GM12878 (cell line): ENCODE measurements at regions not wholly inside any gene's neighbourhood (a gene's known extent, or its start where the extent isn't known, plus 50 kb on each side); places are given as distances from the start of the nearest gene placed in this dataset.

Experiments used
- EED ChIP-seq: sonication (generic); IDR thresholded peaks from 2 replicates; pipeline ENCODE4 v1.6.1; 2016; ENCODE audit warnings: antibody characterized with exemption, low read depth
- ETV6 ChIP-seq, 2 experiments: fragments of 450-650 bp in 1 of 2; IDR thresholded peaks in 1 of 2; conservative IDR thresholded peaks in 1 of 2; 2 replicates each; pipeline ENCODE4 v1.6.1; 2014; ENCODE audit warnings: antibody characterized with exemption in 1 of 2, borderline replicate concordance in 1 of 2, low read depth in 1 of 2, mild to moderate bottlenecking in 1 of 2, moderate library complexity in 1 of 2
- EZH2 ChIP-seq: IDR thresholded peaks from 2 replicates; pipeline ENCODE4 v1.6.1; 2012; ENCODE audit warnings: low read depth, mild to moderate bottlenecking, control low read depth, inconsistent platforms, low read length, borderline replicate concordance; ENCODE audit not compliant: control insufficient read depth
- GATAD2B ChIP-seq: fragments of 450-650 bp; conservative IDR thresholded peaks from 2 replicates; pipeline ENCODE4 v1.6.1; 2017; ENCODE audit warnings: low read depth, mild to moderate bottlenecking, moderate library complexity
- SMARCA5 ChIP-seq: fragments of 450-650 bp; IDR thresholded peaks from 2 replicates; pipeline ENCODE4 v1.6.1; 2017; ENCODE audit warnings: mild to moderate bottlenecking
- SREBF2 ChIP-seq: IDR thresholded peaks from 2 replicates; pipeline ENCODE4 v1.6.1; 2012; ENCODE audit warnings: mild to moderate bottlenecking, low read length
- STAT1 ChIP-seq: fragments of 450-650 bp; conservative IDR thresholded peaks from 2 replicates; pipeline ENCODE4 v1.6.1; 2014; ENCODE audit warnings: antibody characterized with exemption, mild to moderate bottlenecking
- TBL1XR1 ChIP-seq: IDR thresholded peaks from 2 replicates; pipeline ENCODE4 v1.6.1; 2012; ENCODE audit warnings: low read depth, low read length, improper control_type of control experiment
- TCF12 ChIP-seq: IDR thresholded peaks from 2 replicates; pipeline ENCODE4 v1.6.1; 2011; ENCODE audit warnings: low read depth, mild to moderate bottlenecking, low read length
- TF ChIP-seq, protein P1 (sequence below): IDR thresholded peaks from 2 replicates; pipeline ENCODE4 v1.6.1; 2012; ENCODE audit warnings: improper control_type of control experiment, low read depth, low read length; ENCODE audit not compliant: insufficient replicate concordance
- TF ChIP-seq, protein P2 (sequence below): fragments of 450-650 bp; formaldehyde crosslinking; IDR thresholded peaks from 2 replicates; pipeline ENCODE4 v1.4.0; 2022; ENCODE audit warnings: mild to moderate bottlenecking, moderate library complexity
- TF ChIP-seq, protein P3 (sequence below): fragments of 450-650 bp; IDR thresholded peaks from 2 replicates; pipeline ENCODE4 v1.6.1; 2014; ENCODE audit warnings: mild to moderate bottlenecking
- TF ChIP-seq, protein P4 (sequence below): fragments of 450-650 bp; IDR thresholded peaks from 2 replicates; pipeline ENCODE4 v1.6.1; 2017; ENCODE audit warnings: low read depth, mild to moderate bottlenecking, moderate library complexity

DNA sequence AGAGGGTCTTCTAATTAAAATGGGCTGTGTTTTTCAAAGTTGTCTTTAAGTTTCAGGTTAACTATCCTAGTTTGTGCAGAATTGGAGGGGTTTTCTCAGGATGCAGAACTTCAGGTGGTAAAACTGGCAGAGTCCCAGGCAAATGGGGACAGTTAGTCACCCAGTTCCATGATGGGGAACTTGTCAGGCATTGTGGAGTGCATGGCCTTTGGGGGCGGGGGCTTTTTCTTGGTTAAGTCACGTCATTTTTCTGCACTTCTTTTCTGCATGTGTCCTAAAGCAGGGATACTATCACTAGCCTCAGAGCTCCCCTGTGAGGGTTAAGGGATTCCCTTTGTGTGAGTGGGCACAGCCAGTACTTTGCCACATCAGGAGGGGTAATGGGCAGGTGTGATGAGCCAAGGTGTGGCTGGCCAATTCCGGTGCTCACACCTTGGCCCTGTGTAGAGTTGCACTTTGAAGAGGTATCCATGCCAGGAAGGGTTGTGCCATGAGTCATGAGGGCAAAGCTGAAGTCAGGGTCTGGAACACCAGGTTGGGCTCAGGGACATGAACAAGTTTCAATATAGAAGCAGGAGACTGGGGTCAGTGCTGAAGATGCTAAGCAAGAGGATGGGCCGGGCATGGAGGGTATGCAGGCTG is 126.0 kb upstream of the RREB1 start (continued):
- TF ChIP-seq, protein P1, sequence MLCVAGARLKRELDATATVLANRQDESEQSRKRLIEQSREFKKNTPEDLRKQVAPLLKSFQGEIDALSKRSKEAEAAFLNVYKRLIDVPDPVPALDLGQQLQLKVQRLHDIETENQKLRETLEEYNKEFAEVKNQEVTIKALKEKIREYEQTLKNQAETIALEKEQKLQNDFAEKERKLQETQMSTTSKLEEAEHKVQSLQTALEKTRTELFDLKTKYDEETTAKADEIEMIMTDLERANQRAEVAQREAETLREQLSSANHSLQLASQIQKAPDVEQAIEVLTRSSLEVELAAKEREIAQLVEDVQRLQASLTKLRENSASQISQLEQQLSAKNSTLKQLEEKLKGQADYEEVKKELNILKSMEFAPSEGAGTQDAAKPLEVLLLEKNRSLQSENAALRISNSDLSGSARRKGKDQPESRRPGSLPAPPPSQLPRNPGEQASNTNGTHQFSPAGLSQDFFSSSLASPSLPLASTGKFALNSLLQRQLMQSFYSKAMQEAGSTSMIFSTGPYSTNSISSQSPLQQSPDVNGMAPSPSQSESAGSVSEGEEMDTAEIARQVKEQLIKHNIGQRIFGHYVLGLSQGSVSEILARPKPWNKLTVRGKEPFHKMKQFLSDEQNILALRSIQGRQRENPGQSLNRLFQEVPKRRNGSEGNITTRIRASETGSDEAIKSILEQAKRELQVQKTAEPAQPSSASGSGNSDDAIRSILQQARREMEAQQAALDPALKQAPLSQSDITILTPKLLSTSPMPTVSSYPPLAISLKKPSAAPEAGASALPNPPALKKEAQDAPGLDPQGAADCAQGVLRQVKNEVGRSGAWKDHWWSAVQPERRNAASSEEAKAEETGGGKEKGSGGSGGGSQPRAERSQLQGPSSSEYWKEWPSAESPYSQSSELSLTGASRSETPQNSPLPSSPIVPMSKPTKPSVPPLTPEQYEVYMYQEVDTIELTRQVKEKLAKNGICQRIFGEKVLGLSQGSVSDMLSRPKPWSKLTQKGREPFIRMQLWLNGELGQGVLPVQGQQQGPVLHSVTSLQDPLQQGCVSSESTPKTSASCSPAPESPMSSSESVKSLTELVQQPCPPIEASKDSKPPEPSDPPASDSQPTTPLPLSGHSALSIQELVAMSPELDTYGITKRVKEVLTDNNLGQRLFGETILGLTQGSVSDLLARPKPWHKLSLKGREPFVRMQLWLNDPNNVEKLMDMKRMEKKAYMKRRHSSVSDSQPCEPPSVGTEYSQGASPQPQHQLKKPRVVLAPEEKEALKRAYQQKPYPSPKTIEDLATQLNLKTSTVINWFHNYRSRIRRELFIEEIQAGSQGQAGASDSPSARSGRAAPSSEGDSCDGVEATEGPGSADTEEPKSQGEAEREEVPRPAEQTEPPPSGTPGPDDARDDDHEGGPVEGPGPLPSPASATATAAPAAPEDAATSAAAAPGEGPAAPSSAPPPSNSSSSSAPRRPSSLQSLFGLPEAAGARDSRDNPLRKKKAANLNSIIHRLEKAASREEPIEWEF: no peak
- TF ChIP-seq, protein P2, sequence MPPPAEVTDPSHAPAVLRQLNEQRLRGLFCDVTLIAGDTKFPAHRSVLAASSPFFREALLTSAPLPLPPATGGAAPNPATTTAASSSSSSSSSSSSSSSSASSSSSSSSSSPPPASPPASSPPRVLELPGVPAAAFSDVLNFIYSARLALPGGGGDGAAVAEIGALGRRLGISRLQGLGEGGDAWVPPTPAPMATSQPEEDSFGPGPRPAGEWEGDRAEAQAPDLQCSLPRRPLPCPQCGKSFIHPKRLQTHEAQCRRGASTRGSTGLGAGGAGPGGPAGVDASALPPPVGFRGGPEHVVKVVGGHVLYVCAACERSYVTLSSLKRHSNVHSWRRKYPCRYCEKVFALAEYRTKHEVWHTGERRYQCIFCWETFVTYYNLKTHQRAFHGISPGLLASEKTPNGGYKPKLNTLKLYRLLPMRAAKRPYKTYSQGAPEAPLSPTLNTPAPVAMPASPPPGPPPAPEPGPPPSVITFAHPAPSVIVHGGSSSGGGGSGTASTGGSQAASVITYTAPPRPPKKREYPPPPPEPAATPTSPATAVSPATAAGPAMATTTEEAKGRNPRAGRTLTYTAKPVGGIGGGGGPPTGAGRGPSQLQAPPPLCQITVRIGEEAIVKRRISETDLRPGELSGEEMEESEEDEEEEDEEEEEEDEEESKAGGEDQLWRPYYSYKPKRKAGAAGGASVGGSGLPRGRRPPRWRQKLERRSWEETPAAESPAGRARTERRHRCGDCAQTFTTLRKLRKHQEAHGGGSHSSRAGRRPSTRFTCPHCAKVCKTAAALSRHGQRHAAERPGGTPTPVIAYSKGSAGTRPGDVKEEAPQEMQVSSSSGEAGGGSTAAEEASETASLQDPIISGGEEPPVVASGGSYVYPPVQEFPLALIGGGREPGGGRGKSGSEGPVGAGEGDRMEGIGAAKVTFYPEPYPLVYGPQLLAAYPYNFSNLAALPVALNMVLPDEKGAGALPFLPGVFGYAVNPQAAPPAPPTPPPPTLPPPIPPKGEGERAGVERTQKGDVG (CRISPR knock-in tag): no peak
- no peak for TF ChIP-seq TBL1XR1
- no peak for TF ChIP-seq SMARCA5
- TF ChIP-seq SREBF2: no peak
- TF ChIP-seq TCF12: no peak
- TF ChIP-seq STAT1: no peak
- TF ChIP-seq, protein P3, sequence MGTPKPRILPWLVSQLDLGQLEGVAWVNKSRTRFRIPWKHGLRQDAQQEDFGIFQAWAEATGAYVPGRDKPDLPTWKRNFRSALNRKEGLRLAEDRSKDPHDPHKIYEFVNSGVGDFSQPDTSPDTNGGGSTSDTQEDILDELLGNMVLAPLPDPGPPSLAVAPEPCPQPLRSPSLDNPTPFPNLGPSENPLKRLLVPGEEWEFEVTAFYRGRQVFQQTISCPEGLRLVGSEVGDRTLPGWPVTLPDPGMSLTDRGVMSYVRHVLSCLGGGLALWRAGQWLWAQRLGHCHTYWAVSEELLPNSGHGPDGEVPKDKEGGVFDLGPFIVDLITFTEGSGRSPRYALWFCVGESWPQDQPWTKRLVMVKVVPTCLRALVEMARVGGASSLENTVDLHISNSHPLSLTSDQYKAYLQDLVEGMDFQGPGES: no peak
- TF ChIP-seq GATAD2B: no peak
- TF ChIP-seq, protein P4, sequence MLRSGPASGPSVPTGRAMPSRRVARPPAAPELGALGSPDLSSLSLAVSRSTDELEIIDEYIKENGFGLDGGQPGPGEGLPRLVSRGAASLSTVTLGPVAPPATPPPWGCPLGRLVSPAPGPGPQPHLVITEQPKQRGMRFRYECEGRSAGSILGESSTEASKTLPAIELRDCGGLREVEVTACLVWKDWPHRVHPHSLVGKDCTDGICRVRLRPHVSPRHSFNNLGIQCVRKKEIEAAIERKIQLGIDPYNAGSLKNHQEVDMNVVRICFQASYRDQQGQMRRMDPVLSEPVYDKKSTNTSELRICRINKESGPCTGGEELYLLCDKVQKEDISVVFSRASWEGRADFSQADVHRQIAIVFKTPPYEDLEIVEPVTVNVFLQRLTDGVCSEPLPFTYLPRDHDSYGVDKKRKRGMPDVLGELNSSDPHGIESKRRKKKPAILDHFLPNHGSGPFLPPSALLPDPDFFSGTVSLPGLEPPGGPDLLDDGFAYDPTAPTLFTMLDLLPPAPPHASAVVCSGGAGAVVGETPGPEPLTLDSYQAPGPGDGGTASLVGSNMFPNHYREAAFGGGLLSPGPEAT: no peak
- TF ChIP-seq ETV6 (conservative IDR thresholded peaks at IDR 0.05 in 1 of 2, IDR thresholded peaks at IDR 0.05 in 1 of 2; ENCODE audit: borderline replicate concordance in 1 of 2, low read depth in 1 of 2): no peak
- TF ChIP-seq EZH2: no peak
- TF ChIP-seq EED: no peak
